ENCODE measurements at regions not wholly inside any gene's neighbourhood (a gene's known extent, or its start where the extent isn't known, plus 50 kb on each side); places are given as distances from the start of the nearest gene placed in this dataset.
"Not testable (repeated sequence)": the region's sequence is repeated elsewhere in the genome, so short reads cannot be mapped to it uniquely, and the experiment has no call there.

DNA sequence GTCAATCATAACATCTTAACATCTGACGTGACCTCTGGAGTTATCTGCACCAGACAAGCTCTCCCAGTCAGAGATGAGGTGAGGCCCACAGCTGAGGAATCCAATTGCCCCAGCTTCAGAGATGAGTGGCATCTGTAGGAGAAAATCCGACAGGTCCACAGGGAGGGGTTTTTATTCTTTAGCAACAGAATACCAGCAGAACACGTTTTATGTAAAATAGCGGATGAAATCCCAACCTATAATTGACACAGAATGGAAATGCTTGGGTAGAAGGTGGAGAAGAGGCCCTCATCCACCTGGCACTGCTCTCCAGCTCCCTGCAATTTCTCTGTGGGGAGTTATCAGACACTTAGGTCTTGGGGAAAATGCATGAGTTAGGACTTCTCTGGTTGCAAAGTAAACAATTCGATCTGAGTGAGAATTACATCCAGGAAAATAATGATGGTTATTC, 144.2 kb upstream of the NRP1 start:
- no peak overlapping the region for H3K4me3 ChIP-seq
- peaks cover 2% of the 10 kb centered on the region for H3K4me1 ChIP-seq
- TF ChIP-seq CTCF (IDR thresholded peaks at IDR 0.05; ENCODE audit: borderline replicate concordance) = no peak
- no peak overlapping the region for H3K27ac ChIP-seq (replicated peaks)
- no peaks in the 10 kb centered on the region for H3K9me3 ChIP-seq (replicated peaks)
- intact Hi-C loops (cut with micrococcal nuclease) = no loop called here
- no peak for DNase-seq
- no peaks in the 10 kb centered on the region for H3K36me3 ChIP-seq
- H3K27me3 ChIP-seq (ENCODE audit: low read depth) = no peaks in the 10 kb centered on the region

DNA sequence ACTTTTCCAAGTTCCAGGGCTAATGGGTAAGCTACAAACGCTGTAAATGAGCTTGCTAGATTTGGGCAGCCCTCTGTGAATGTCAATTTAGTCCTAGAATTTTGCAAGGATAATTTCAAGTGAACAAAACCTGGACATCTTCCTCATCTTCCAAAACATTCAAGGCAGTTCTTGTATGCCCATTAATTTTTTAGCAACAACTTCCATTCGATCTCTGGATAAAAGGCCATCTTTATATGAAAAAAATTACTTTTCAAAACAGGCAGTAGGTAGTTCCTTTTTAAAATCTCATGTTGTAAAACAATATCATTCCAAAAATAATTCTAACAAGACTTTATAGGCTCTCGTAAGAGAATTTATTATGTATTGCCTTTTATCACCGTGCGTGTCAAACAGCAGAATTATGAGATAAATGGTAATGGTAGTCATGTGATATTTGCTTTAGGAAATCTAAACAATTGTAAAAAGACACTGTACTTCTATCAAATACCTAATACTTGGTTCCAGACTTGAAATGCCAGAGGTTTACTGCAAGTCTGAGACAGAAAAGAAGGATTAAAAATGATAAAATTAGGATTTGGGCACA, 143.7 kb upstream of the NRP1 start:
- no peaks in the 10 kb centered on the region for H3K36me3 ChIP-seq
- intact Hi-C loops (cut with micrococcal nuclease) = no loop called here

GRCh38 chr10:33477291-33478088, 143.0 kb upstream of the NRP1 start:
- intact Hi-C loops (cut with micrococcal nuclease) = no loop called here

More for the DNA sequence above, 143.7 kb upstream of the NRP1 start:
- DNase-seq = no peak
- Histone ChIP-seq H3K9me3 (replicated peaks) (no peaks in the 10 kb centered on the region), H3K4me1 (no peaks in the 10 kb centered on the region), H3K27ac (replicated peaks) (no peak overlapping the region), H3K4me3 (no peak overlapping the region), H3K27me3 (ENCODE audit: low read depth) (no peaks in the 10 kb centered on the region)
- TF ChIP-seq CTCF (IDR thresholded peaks at IDR 0.05; ENCODE audit: borderline replicate concordance) = no peak

DNA sequence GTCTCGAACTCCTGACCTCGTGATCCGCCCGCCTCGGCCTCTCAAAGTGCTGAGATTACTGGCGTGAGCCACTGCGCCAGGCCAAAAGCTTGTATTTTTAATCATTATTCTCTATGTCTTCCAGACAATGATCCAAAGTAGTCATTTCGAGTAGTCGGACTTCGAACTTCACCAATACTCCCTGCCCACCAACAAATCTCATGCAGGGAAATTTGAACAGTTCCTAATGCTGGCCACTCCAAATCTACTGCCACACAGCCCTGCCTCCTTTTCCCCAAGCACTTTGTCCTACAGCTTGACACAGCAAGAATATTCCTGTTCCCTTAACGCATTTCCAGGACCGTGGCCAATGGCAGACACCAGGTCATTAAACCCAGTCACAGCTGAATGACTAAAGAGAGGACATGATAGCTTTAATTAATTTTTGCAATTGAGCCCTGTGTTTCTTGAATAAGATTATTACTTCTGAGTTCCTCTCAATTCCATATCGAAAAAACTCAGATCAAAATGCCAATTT, 142.3 kb upstream of the NRP1 start:
- Histone ChIP-seq H3K4me1 (no peaks in the 10 kb centered on the region), H3K36me3 (no peaks in the 10 kb centered on the region), H3K4me3 (no peak overlapping the region), H3K27ac (replicated peaks) (no peak overlapping the region), H3K27me3 (ENCODE audit: low read depth) (no peaks in the 10 kb centered on the region), H3K9me3 (replicated peaks) (no peaks in the 10 kb centered on the region)
- intact Hi-C loops (cut with micrococcal nuclease) = no loop called here
- TF ChIP-seq CTCF (IDR thresholded peaks at IDR 0.05; ENCODE audit: borderline replicate concordance) = no peak
- no peak for DNase-seq

More at GRCh38 chr10:33477291-33478088, 143.0 kb upstream of the NRP1 start:
- H3K27me3 ChIP-seq (ENCODE audit: low read depth) = no peaks in the 10 kb centered on the region
- TF ChIP-seq CTCF (IDR thresholded peaks at IDR 0.05; ENCODE audit: borderline replicate concordance) = no peak
- no peaks in the 10 kb centered on the region for H3K9me3 ChIP-seq (replicated peaks)
- no peak for DNase-seq
- no peaks in the 10 kb centered on the region for H3K4me1 ChIP-seq
- no peak overlapping the region for H3K4me3 ChIP-seq
- no peak overlapping the region for H3K27ac ChIP-seq (replicated peaks)
- H3K36me3 ChIP-seq = no peaks in the 10 kb centered on the region

- intact Hi-C loops (cut with micrococcal nuclease) = no loop called here
- Histone ChIP-seq H3K4me1 (no peaks in the 10 kb centered on the region), H3K36me3 (no peaks in the 10 kb centered on the region), H3K27me3 (ENCODE audit: low read depth) (no peaks in the 10 kb centered on the region), H3K4me3 (no peak overlapping the region), H3K9me3 (replicated peaks) (no peaks in the 10 kb centered on the region), H3K27ac (replicated peaks) (no peak overlapping the region)
- no peak for TF ChIP-seq CTCF (IDR thresholded peaks at IDR 0.05; ENCODE audit: borderline replicate concordance)
- no peak for DNase-seq
These were observed 139.2 kb upstream of the NRP1 start for GRCh38 chr10:33473688-33474087.

GRCh38 chr10:33468006-33468405, 133.5 kb upstream of the NRP1 start:
- H3K27ac ChIP-seq (replicated peaks); H3K4me3 ChIP-seq; H3K4me1 ChIP-seq; H3K9me3 ChIP-seq (replicated peaks); DNase-seq; H3K36me3 ChIP-seq; H3K27me3 ChIP-seq (ENCODE audit: low read depth); intact Hi-C loops (cut with micrococcal nuclease): not testable (repeated sequence)

Measured in left ventricle myocardium inferior (tissue), 1 donor.